ENCODE measurements at regions not wholly inside any gene's neighbourhood (a gene's known extent, or its start where the extent isn't known, plus 50 kb on each side); places are given as distances from the start of the nearest gene placed in this dataset.

- H3K4me3 ChIP-seq, result no peak overlapping the region
- no peak overlapping the region for H3K27ac ChIP-seq
- 75% methylated on average over 5 of the region's 5 CpGs for WGBS
- no peak for DNase-seq (ENCODE audit: low spot score)
- H3K27me3 ChIP-seq (replicated peaks; ENCODE audit: insufficient read depth), result no peaks in the 10 kb centered on the region
- no peaks in the 10 kb centered on the region for H3K9me3 ChIP-seq
- no peak for TF ChIP-seq POLR2AphosphoS5 (IDR thresholded peaks at IDR 0.05)
- no peak for TF ChIP-seq POLR2A (IDR thresholded peaks at IDR 0.05)
- TF ChIP-seq CTCF (IDR thresholded peaks at IDR 0.05), result no peak
- intact Hi-C loops (cut with DNase I), result no loop called here
- H3K4me1 ChIP-seq (replicated peaks), result no peaks in the 10 kb centered on the region
- no peaks in the 10 kb centered on the region for H3K36me3 ChIP-seq
Measured at GRCh38 chrY:19498556-19498955, 246.0 kb downstream of the KDM5D start.

GRCh38 chrY:19487494-19487893 is 257.0 kb downstream of the KDM5D start:
- DNase-seq (ENCODE audit: low spot score), result no peak
- no peak overlapping the region for H3K4me3 ChIP-seq
- H3K9me3 ChIP-seq, result no peaks in the 10 kb centered on the region
- no peaks in the 10 kb centered on the region for H3K36me3 ChIP-seq
- no peaks in the 10 kb centered on the region for H3K4me1 ChIP-seq (replicated peaks)
- H3K27ac ChIP-seq, result no peak overlapping the region
- no peaks in the 10 kb centered on the region for H3K27me3 ChIP-seq (replicated peaks; ENCODE audit: insufficient read depth)
- 73% methylated on average over 3 of the region's 3 CpGs for WGBS
- intact Hi-C loops (cut with DNase I), result no loop called here
- TF ChIP-seq POLR2AphosphoS5 (IDR thresholded peaks at IDR 0.05), result no peak
- TF ChIP-seq POLR2A (IDR thresholded peaks at IDR 0.05), result no peak

GRCh38 chrY:19484997-19485396 is 259.5 kb downstream of the KDM5D start:
- TF ChIP-seq CTCF (IDR thresholded peaks at IDR 0.05), result no peak
- no peak for TF ChIP-seq POLR2AphosphoS5 (IDR thresholded peaks at IDR 0.05)
- no peak for TF ChIP-seq POLR2A (IDR thresholded peaks at IDR 0.05)
- intact Hi-C loops (cut with DNase I), result no loop called here
- no peaks in the 10 kb centered on the region for H3K27me3 ChIP-seq (replicated peaks; ENCODE audit: insufficient read depth)
- no peak overlapping the region for H3K27ac ChIP-seq
- no peaks in the 10 kb centered on the region for H3K9me3 ChIP-seq
- WGBS, result 93% methylated on average over 2 of the region's 2 CpGs
- no peaks in the 10 kb centered on the region for H3K36me3 ChIP-seq
- DNase-seq (ENCODE audit: low spot score), result no peak
- no peak overlapping the region for H3K4me3 ChIP-seq
- H3K4me1 ChIP-seq (replicated peaks), result no peaks in the 10 kb centered on the region

- Histone ChIP-seq H3K4me3 (no peak overlapping the region), H3K27me3 (replicated peaks; ENCODE audit: insufficient read depth) (no peaks in the 10 kb centered on the region), H3K27ac (no peak overlapping the region), H3K4me1 (replicated peaks) (no peaks in the 10 kb centered on the region), H3K9me3 (no peaks in the 10 kb centered on the region), H3K36me3 (no peaks in the 10 kb centered on the region)
- DNase-seq (ENCODE audit: low spot score), result no peak
- TF ChIP-seq POLR2AphosphoS5 (IDR thresholded peaks at IDR 0.05), result no peak
- TF ChIP-seq CTCF (IDR thresholded peaks at IDR 0.05), result no peak
- intact Hi-C loops (cut with DNase I), result no loop called here
Measured at GRCh38 chrY:19479141-19479540, 265.4 kb downstream of the KDM5D start.

GRCh38 chrY:19477959-19478358 is 266.6 kb downstream of the KDM5D start:
- Histone ChIP-seq H3K4me3 (no peak overlapping the region), H3K9me3 (no peaks in the 10 kb centered on the region), H3K36me3 (no peaks in the 10 kb centered on the region), H3K27ac (no peak overlapping the region), H3K27me3 (replicated peaks; ENCODE audit: insufficient read depth) (no peaks in the 10 kb centered on the region), H3K4me1 (replicated peaks) (no peaks in the 10 kb centered on the region)
- intact Hi-C loops (cut with DNase I), result no loop called here
- WGBS, result 55% methylated on average over 1 of the region's 1 CpG
- TF ChIP-seq CTCF (IDR thresholded peaks at IDR 0.05) (no peak), POLR2AphosphoS5 (IDR thresholded peaks at IDR 0.05) (no peak), POLR2A (IDR thresholded peaks at IDR 0.05) (no peak)
- no peak for DNase-seq (ENCODE audit: low spot score)
